ENCODE measurements at regions not wholly inside any gene's neighbourhood (a gene's known extent, or its start where the extent isn't known, plus 50 kb on each side); places are given as distances from the start of the nearest gene placed in this dataset. TPM values are rescaled to one million over a fixed set of nuclear protein-coding genes. Genes with fewer than 3 reads are reported as not detected.

DNA sequence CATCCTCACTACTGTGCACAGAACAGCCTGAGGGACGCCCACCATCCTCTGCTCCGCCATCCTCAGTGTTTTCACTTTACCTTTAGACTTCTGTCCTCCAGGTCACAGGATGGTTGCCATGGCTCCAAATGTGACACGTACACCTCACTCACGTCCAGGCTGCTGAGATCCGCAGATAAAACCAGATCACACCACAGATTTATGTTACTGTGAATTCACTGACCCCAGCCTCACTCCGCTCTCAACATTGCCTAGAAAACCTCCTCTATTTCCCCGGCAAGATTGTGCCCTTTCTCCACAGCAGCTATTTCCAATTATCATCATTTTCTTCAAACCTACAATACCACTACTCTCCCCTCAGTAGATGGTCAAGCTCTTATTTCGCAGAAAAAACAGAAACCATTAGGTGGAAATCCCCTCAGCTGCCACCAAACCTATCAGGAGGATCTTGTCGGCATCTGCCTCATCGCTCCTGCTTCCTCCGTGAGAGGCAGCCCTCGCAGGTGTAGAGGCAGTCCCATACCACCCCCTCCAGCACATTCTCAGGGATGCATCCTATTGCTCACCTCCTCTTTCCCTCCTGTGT lies 49.8 kb upstream of the SLC1A4 start:
- BruUV-seq (replicated peaks) = no TSS peak
- TF ChIP-seq GATA2 (IDR thresholded peaks at IDR 0.05; ENCODE audit: insufficient read depth, insufficient read length, low read depth, low read length) (no peak), MAX (IDR thresholded peaks at IDR 0.05; ENCODE audit: insufficient read depth, insufficient read length) (no peak), JUN (IDR thresholded peaks at IDR 0.05; ENCODE audit: borderline replicate concordance, insufficient read depth, insufficient read length, low read depth) (no peak), POLR2A (IDR thresholded peaks at IDR 0.05; ENCODE audit: low read depth, low read length) (no peak), MYC (IDR thresholded peaks at IDR 0.05; ENCODE audit: low read depth, low read length) (no peak), EZH2 (IDR thresholded peaks at IDR 0.05; ENCODE audit: borderline replicate concordance, low read depth, low read length, severe bottlenecking) (no peak), FOS (IDR thresholded peaks at IDR 0.05; ENCODE audit: borderline replicate concordance, insufficient read depth, low read length) (no peak), POLR2AphosphoS5 (IDR thresholded peaks at IDR 0.05; ENCODE audit: insufficient read depth, low read depth, low read length) (no peak)
- TF ChIP-seq, protein P1, sequence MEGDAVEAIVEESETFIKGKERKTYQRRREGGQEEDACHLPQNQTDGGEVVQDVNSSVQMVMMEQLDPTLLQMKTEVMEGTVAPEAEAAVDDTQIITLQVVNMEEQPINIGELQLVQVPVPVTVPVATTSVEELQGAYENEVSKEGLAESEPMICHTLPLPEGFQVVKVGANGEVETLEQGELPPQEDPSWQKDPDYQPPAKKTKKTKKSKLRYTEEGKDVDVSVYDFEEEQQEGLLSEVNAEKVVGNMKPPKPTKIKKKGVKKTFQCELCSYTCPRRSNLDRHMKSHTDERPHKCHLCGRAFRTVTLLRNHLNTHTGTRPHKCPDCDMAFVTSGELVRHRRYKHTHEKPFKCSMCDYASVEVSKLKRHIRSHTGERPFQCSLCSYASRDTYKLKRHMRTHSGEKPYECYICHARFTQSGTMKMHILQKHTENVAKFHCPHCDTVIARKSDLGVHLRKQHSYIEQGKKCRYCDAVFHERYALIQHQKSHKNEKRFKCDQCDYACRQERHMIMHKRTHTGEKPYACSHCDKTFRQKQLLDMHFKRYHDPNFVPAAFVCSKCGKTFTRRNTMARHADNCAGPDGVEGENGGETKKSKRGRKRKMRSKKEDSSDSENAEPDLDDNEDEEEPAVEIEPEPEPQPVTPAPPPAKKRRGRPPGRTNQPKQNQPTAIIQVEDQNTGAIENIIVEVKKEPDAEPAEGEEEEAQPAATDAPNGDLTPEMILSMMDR (IDR thresholded peaks at IDR 0.05; ENCODE audit: extremely low read depth in 1 of 2, insufficient read depth in 1 of 2, low read depth in 1 of 2, low read length in 2 of 2) = no peak
- Histone ChIP-seq H3K27me3 (ENCODE audit: control insufficient read depth in 2 of 2, insufficient read depth in 2 of 2, low read length in 2 of 2) (peaks cover 6% of the 10 kb centered on the region in 2 experiments), H4K20me1 (replicated peaks; ENCODE audit: control insufficient read depth, extremely low read depth, insufficient read depth, low read length) (no peaks in the 10 kb centered on the region), H3K9ac (replicated peaks; ENCODE audit: extremely low read depth, insufficient read depth, low read length) (no peak overlapping the region), H3K4me1 (ENCODE audit: control insufficient read depth, extremely low read depth, insufficient read depth, low read length) (no peaks in the 10 kb centered on the region), H3K9me3 (replicated peaks; ENCODE audit: control insufficient read depth, insufficient read depth, low read length) (no peaks in the 10 kb centered on the region), H3K79me2 (ENCODE audit: control insufficient read depth, insufficient read depth, low read length) (no peaks in the 10 kb centered on the region), H3K27ac (ENCODE audit: insufficient read depth, low read depth, low read length) (no peak overlapping the region), H2AFZ (ENCODE audit: low read depth, low read length) (no peak overlapping the region), H3K9me1 (replicated peaks; ENCODE audit: control insufficient read depth, extremely low read depth, insufficient read depth, low read length) (no peaks in the 10 kb centered on the region), H3K4me3 (replicated peaks in 1 of 3; ENCODE audit: insufficient read depth in 1 of 3, low read depth in 1 of 3, low read length in 3 of 3) (no peak overlapping the region), H3K4me2 (ENCODE audit: insufficient read depth, low read length) (no peak overlapping the region), H3K36me3 (ENCODE audit: control insufficient read depth in 2 of 2, extremely low read depth in 1 of 2, insufficient read depth in 2 of 2, low read length in 2 of 2) (no peaks in the 10 kb centered on the region)
- no peak for FAIRE-seq
- ChIA-PET CTCF (interaction anchor here (1.0 kb wide), 1 partner anchor 17 kb away, joined by 3 read pairs; no protein-coding TSS in a partner anchor), POLR2A (no interaction called here)
- dilution Hi-C loops (cut with MboI; ENCODE audit: extremely low pct_ligation_motif_present, low sequenced_read_pairs) (no loop called here), intact Hi-C loops (cut with micrococcal nuclease) (no loop called here)
- DNase-seq (ENCODE audit: low read depth, low spot score) = no peak

Small RNAs in the stretch of these regions (small RNA-seq; reads per million reads assigned to genes)
- not detected for gene RF00019 (ENCODE audit: insufficient read depth, insufficient read length, low read depth, low replicate concordance)
- not detected for gene RN7SL211P (ENCODE audit: insufficient read depth, insufficient read length, low read depth, low replicate concordance)
- gene RN7SL341P (ENCODE audit: insufficient read depth, insufficient read length, low read depth, low replicate concordance) = not detected

Data from endothelial cell of umbilical vein (primary cell).